Neuron (in vitro differentiated cells): ENCODE measurements at regions not wholly inside any gene's neighbourhood (a gene's known extent, or its start where the extent isn't known, plus 50 kb on each side); places are given as distances from the start of the nearest gene placed in this dataset.
"Not testable (repeated sequence)": the region's sequence is repeated elsewhere in the genome, so short reads cannot be mapped to it uniquely, and the experiment has no call there.

Source experiments
- H2AFZ ChIP-seq: one replicate; pipeline ENCODE4 v1.6.1; 2013; ENCODE audit warnings: low read depth, mild to moderate bottlenecking, inconsistent platforms, low read length, moderate library complexity
- H3K27me3 ChIP-seq: one replicate; pipeline ENCODE4 v1.6.1; 2013; ENCODE audit warnings: low read length; ENCODE audit not compliant: insufficient read depth
- H3K36me3 ChIP-seq: one replicate; pipeline ENCODE4 v1.6.1; 2013; ENCODE audit warnings: low read length; ENCODE audit not compliant: insufficient read depth
- H3K4me1 ChIP-seq: one replicate; pipeline ENCODE4 v1.6.1; 2013; ENCODE audit warnings: low read length; ENCODE audit not compliant: insufficient read depth
- H3K4me3 ChIP-seq: 2 replicates; pipeline ENCODE4 v1.5.1; 2013; ENCODE audit warnings: mild to moderate bottlenecking, low read length, moderate library complexity
- H3K9me3 ChIP-seq: one replicate; pipeline ENCODE4 v1.6.1; 2013; ENCODE audit warnings: low read length

- H2AFZ ChIP-seq, H3K9me3 ChIP-seq, H3K27me3 ChIP-seq, H3K36me3 ChIP-seq, H3K4me1 ChIP-seq, H3K4me3 ChIP-seq: not testable (repeated sequence)
Observed at GRCh38 chr11:12608678-12609077, 65.5 kb upstream of the TEAD1 start.

GRCh38 chr11:12611352-12611751 is 62.9 kb upstream of the TEAD1 start:
- Histone ChIP-seq H3K4me3 (no peak overlapping the region), H3K4me1 (no peaks in the 10 kb centered on the region), H3K27me3 (no peaks in the 10 kb centered on the region), H3K9me3 (no peaks in the 10 kb centered on the region), H2AFZ (no peak overlapping the region), H3K36me3 (no peaks in the 10 kb centered on the region)

GRCh38 chr11:12617632-12618031 is 56.6 kb upstream of the TEAD1 start:
- Histone ChIP-seq H3K4me1 (no peaks in the 10 kb centered on the region), H3K36me3 (no peaks in the 10 kb centered on the region), H3K9me3 (no peaks in the 10 kb centered on the region), H3K27me3 (no peaks in the 10 kb centered on the region), H3K4me3 (no peak overlapping the region), H2AFZ (no peak overlapping the region)

- H3K4me3 ChIP-seq = no peak overlapping the region
- H3K4me1 ChIP-seq = no peaks in the 10 kb centered on the region
- no peak overlapping the region for H2AFZ ChIP-seq
- no peaks in the 10 kb centered on the region for H3K27me3 ChIP-seq
- H3K9me3 ChIP-seq = no peaks in the 10 kb centered on the region
- H3K36me3 ChIP-seq = no peaks in the 10 kb centered on the region
Observed at GRCh38 chr11:12618743-12619540, 55.3 kb upstream of the TEAD1 start.

GRCh38 chr11:12623869-12624268 is 50.4 kb upstream of the TEAD1 start:
- Histone ChIP-seq H3K4me3 (no peak overlapping the region), H3K9me3 (no peaks in the 10 kb centered on the region), H3K4me1 (no peaks in the 10 kb centered on the region)

More at GRCh38 chr11:12623869-12624268, 50.4 kb upstream of the TEAD1 start:
- Histone ChIP-seq H3K36me3 (no peaks in the 10 kb centered on the region), H3K27me3 (no peaks in the 10 kb centered on the region), H2AFZ (no peak overlapping the region)
